ENCODE measurements at regions not wholly inside any gene's neighbourhood (a gene's known extent, or its start where the extent isn't known, plus 50 kb on each side); places are given as distances from the start of the nearest gene placed in this dataset.

- H3K36me3 Mint-ChIP-seq (ENCODE audit: low read depth): no peaks in the 10 kb centered on the region
- CTCF ChIA-PET: interaction anchor here (1.1 to 1.8 kb wide), 3 partner anchors 9 to 368 kb away, joined by 3 to 10 read pairs (median 3); a partner anchor contains a TSS
These were observed 186.3 kb downstream of the HAUS1 start for GRCh38 chr18:46290440-46291020.

DNA sequence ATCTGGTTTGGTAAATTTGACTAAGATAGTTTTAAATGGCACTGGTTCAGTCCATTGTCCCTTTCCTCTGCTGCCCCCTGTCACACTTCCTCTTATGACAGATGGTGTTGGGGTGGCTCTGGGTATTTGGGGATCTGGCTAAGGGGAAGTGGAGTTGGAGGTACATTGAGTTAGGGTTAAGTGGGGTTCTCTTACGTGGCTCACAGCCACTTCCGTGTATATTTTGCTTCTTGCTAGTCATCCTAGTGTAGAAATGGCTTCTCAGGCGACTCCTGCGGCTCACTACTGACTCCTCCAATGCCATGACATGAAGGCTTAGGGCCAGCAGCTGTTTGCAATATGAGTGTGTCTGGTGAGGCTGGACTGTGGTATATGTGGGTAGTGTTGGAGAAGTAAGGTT, 187.0 kb downstream of the HAUS1 start:
- CTCF ChIA-PET: interaction anchor here (1.5 to 1.8 kb wide), 2 partner anchors 9 to 118 kb away, joined by 4 to 10 read pairs; a partner anchor contains a TSS

More at GRCh38 chr18:46290440-46291020, 186.3 kb downstream of the HAUS1 start:
- H3K9me3 Mint-ChIP-seq: no peaks in the 10 kb centered on the region
- POLR2A ChIA-PET: interaction anchor here (1.0 kb wide), 1 partner anchor 117 kb away, joined by 3 read pairs; a partner anchor contains a TSS
- H3K4me3 Mint-ChIP-seq: no peak overlapping the region
- H3K4me1 Mint-ChIP-seq: no peaks in the 10 kb centered on the region
- DNase-seq: no peak
- no peak overlapping the region for H3K27ac Mint-ChIP-seq
- H3K27me3 Mint-ChIP-seq: no peaks in the 10 kb centered on the region

DNA sequence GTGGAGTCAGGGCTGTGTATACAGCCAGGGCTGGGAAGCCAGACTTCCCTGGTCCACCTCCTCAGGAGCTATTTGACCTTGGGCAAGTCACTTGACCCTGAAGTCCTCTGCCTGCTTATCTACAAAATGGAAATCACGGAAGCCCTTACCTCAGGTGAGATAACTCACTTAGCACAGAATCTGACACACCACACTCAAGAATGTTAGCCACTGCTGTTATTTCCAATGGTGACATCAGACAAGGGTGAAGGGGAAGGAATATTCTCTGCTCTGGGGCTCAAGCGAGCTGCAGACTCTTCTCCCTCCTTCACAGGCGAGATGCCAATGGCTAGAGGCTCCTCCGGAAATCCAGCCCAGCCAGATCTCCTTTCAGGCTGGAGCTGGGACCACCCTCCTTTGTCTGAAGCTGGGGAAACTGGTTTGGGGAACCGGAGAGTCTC, 189.6 kb downstream of the HAUS1 start:
- no peaks in the 10 kb centered on the region for H3K36me3 Mint-ChIP-seq (ENCODE audit: low read depth)
- H3K27me3 Mint-ChIP-seq: no peaks in the 10 kb centered on the region
- H3K4me3 Mint-ChIP-seq: no peak overlapping the region
- ChIA-PET POLR2A (no interaction called here), CTCF (no interaction called here)
- DNase-seq: no peak
- H3K9me3 Mint-ChIP-seq: no peaks in the 10 kb centered on the region
- H3K27ac Mint-ChIP-seq: no peak overlapping the region
- H3K4me1 Mint-ChIP-seq: peaks cover 12% of the 10 kb centered on the region

More for the DNA sequence above, 187.0 kb downstream of the HAUS1 start:
- Mint-ChIP-seq H3K36me3 (ENCODE audit: low read depth) (no peaks in the 10 kb centered on the region), H3K4me3 (no peak overlapping the region), H3K9me3 (no peaks in the 10 kb centered on the region), H3K27me3 (no peaks in the 10 kb centered on the region), H3K27ac (no peak overlapping the region), H3K4me1 (no peaks in the 10 kb centered on the region)
- no peak for DNase-seq
- POLR2A ChIA-PET: interaction anchor here (1.0 kb wide), 1 partner anchor 118 kb away, joined by 3 read pairs; a partner anchor contains a TSS

DNA sequence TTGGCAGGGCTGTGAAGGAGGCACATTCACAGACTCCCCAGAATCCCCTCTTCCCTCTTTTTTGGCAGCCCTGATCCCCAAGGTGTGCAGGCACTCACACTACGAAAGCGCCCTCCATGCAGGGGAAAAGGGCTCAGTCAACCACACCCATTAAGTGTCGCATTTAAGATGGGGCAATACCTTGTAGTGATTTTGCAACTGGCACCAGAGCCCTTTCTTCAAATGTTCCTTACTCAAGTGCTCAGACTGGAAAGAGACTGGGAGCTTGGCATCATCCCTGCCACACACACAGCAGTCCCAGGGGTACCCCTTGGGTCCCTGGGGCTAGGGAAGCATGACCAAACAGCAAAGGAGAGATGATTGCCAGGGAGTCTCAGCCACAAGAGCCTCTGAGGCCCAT, 190.1 kb downstream of the HAUS1 start:
- Mint-ChIP-seq H3K9me3 (no peaks in the 10 kb centered on the region), H3K4me3 (no peak overlapping the region), H3K36me3 (ENCODE audit: low read depth) (no peaks in the 10 kb centered on the region), H3K27me3 (no peaks in the 10 kb centered on the region), H3K27ac (no peak overlapping the region), H3K4me1 (peaks cover 12% of the 10 kb centered on the region)
- DNase-seq: no peak
- ChIA-PET CTCF (no interaction called here), POLR2A (no interaction called here)

GRCh38 chr18:46294751-46295150, 190.6 kb downstream of the HAUS1 start:
- CTCF ChIA-PET: no interaction called here
- no peak overlapping the region for H3K27ac Mint-ChIP-seq
- no peak for DNase-seq
- no peaks in the 10 kb centered on the region for H3K36me3 Mint-ChIP-seq (ENCODE audit: low read depth)
- H3K27me3 Mint-ChIP-seq: no peaks in the 10 kb centered on the region
- H3K4me1 Mint-ChIP-seq: peaks cover 12% of the 10 kb centered on the region
- POLR2A ChIA-PET: no interaction called here
- no peak overlapping the region for H3K4me3 Mint-ChIP-seq
- no peaks in the 10 kb centered on the region for H3K9me3 Mint-ChIP-seq

GRCh38 chr18:46295416-46295815, 191.2 kb downstream of the HAUS1 start:
- CTCF ChIA-PET: no interaction called here
- Mint-ChIP-seq H3K27ac (no peak overlapping the region), H3K4me3 (no peak overlapping the region)

DNA sequence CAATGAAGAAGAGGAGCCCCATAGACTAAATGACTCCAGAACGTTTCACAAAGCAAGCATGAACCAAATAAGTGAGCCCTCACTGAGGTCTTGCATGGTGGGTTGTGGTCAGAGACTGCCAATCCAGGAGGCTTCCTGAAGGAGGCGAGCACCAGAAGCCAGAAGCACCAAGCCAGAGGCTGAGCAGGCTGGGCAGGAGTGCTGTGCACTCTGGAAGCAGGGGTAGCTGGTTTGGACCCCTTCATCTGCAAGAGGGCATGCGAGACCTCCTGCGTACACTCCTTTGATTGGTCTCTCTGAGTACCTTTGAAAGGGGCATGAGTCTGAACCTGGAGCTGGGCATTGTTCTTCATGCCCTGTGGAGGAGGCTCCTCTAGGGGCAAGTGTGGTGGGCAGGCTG, 192.5 kb downstream of the HAUS1 start:
- CTCF ChIA-PET: interaction anchor here (0.7 to 1.5 kb wide), 2 partner anchors 16 to 155 kb away, joined by 3 to 5 read pairs; no protein-coding TSS in a partner anchor
- H3K27ac Mint-ChIP-seq: no peak overlapping the region
- peaks cover 12% of the 10 kb centered on the region for H3K4me1 Mint-ChIP-seq

More at GRCh38 chr18:46295416-46295815, 191.2 kb downstream of the HAUS1 start:
- POLR2A ChIA-PET: no interaction called here
- Mint-ChIP-seq H3K4me1 (peaks cover 12% of the 10 kb centered on the region), H3K36me3 (ENCODE audit: low read depth) (no peaks in the 10 kb centered on the region), H3K9me3 (no peaks in the 10 kb centered on the region), H3K27me3 (no peaks in the 10 kb centered on the region)
- no peak for DNase-seq

GRCh38 chr18:46297124-46297523, 192.9 kb downstream of the HAUS1 start:
- Mint-ChIP-seq H3K4me1 (peaks cover 12% of the 10 kb centered on the region), H3K9me3 (no peaks in the 10 kb centered on the region), H3K36me3 (ENCODE audit: low read depth) (no peaks in the 10 kb centered on the region), H3K4me3 (no peak overlapping the region), H3K27me3 (peaks cover 6% of the 10 kb centered on the region), H3K27ac (no peak overlapping the region)
- no peak for DNase-seq
- ChIA-PET POLR2A (no interaction called here), CTCF (interaction anchor here (1.5 kb wide), 1 partner anchor 16 kb away, joined by 5 read pairs; no protein-coding TSS in a partner anchor)

More for the DNA sequence above, 192.5 kb downstream of the HAUS1 start:
- no peaks in the 10 kb centered on the region for H3K36me3 Mint-ChIP-seq (ENCODE audit: low read depth)
- H3K9me3 Mint-ChIP-seq: no peaks in the 10 kb centered on the region
- no peak for DNase-seq
- H3K27me3 Mint-ChIP-seq: peaks cover 6% of the 10 kb centered on the region
- no peak overlapping the region for H3K4me3 Mint-ChIP-seq
- POLR2A ChIA-PET: no interaction called here

DNA sequence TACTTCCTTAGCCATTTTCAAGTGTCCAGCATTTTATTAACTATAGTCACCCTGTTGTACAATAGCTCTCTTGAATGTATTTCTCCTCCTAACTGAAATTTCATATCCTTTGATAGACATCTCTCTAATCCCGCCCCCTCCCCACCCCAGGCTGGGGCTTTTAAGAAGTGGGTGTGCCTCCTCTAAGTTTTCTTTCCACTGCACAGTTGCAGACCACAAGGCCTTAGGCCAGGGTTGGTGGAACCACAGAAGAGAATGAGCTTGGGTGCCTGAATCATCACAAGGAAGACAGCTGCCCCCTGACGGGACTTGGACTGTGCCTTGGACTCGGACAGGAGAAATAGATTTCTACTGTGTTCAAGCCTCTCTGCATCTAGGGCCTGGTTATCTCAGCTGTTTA, 193.4 kb downstream of the HAUS1 start:
- Mint-ChIP-seq H3K4me1 (peaks cover 12% of the 10 kb centered on the region), H3K27ac (no peak overlapping the region), H3K4me3 (no peak overlapping the region), H3K36me3 (ENCODE audit: low read depth) (no peaks in the 10 kb centered on the region), H3K27me3 (peaks cover 9% of the 10 kb centered on the region), H3K9me3 (no peaks in the 10 kb centered on the region)
- CTCF ChIA-PET: interaction anchor here (0.8 to 1.5 kb wide), 2 partner anchors 17 to 124 kb away, joined by 3 to 5 read pairs; a partner anchor contains a TSS
- peak; percentile 27 for DNase-seq
- POLR2A ChIA-PET: no interaction called here

DNA sequence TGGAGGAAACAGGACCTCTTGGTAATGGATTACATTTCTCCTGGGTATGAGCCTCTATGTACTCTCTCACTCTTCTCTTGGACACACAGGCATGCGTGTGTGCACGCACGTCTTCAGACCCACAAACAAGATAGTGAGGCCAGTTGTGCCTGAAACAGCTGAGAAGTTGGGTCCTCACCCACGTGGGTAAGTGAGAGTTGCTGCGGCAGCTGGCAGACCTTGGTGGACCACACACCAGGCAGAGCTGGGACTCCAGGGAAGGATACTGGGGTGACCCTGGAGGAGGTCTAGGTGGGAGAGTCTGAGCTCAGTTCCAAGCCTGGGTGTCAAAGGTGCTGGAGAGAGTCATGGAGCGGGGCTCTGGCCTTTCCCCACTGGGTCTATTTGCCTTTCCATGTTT, 194.3 kb downstream of the HAUS1 start:
- Mint-ChIP-seq H3K9me3 (no peaks in the 10 kb centered on the region), H3K4me1 (peaks cover 12% of the 10 kb centered on the region), H3K36me3 (ENCODE audit: low read depth) (no peaks in the 10 kb centered on the region), H3K27me3 (peaks cover 12% of the 10 kb centered on the region), H3K4me3 (no peak overlapping the region), H3K27ac (no peak overlapping the region)
- POLR2A ChIA-PET: no interaction called here
- no peak for DNase-seq
- CTCF ChIA-PET: interaction anchor here (0.5 to 1.1 kb wide), 3 partner anchors 122 to 125 kb away, joined by 3 read pairs; a partner anchor contains a TSS

GRCh38 chr18:46299465-46300008, 195.4 kb downstream of the HAUS1 start:
- Mint-ChIP-seq H3K27me3 (peaks cover 12% of the 10 kb centered on the region), H3K27ac (no peak overlapping the region), H3K4me1 (peaks cover 12% of the 10 kb centered on the region), H3K9me3 (no peaks in the 10 kb centered on the region), H3K36me3 (ENCODE audit: low read depth) (no peaks in the 10 kb centered on the region), H3K4me3 (no peak overlapping the region)
- ChIA-PET CTCF (interaction anchor here (1.1 kb wide), 1 partner anchor 126 kb away, joined by 3 read pairs; a partner anchor contains a TSS), POLR2A (no interaction called here)
- no peak for DNase-seq

GRCh38 chr18:46301081-46301480, 196.9 kb downstream of the HAUS1 start:
- no peak for DNase-seq
- Mint-ChIP-seq H3K9me3 (no peaks in the 10 kb centered on the region), H3K27ac (no peak overlapping the region), H3K4me3 (no peak overlapping the region), H3K4me1 (peaks cover 12% of the 10 kb centered on the region), H3K36me3 (ENCODE audit: low read depth) (no peaks in the 10 kb centered on the region), H3K27me3 (peaks cover 14% of the 10 kb centered on the region)
- CTCF ChIA-PET: no interaction called here
- POLR2A ChIA-PET: no interaction called here

- Mint-ChIP-seq H3K4me3 (no peak overlapping the region), H3K9me3 (no peaks in the 10 kb centered on the region), H3K36me3 (ENCODE audit: low read depth) (peaks cover 3% of the 10 kb centered on the region), H3K4me1 (peaks cover 10% of the 10 kb centered on the region), H3K27ac (no peak overlapping the region), H3K27me3 (peaks cover 18% of the 10 kb centered on the region)
- no peak for DNase-seq
- CTCF ChIA-PET: no interaction called here
- POLR2A ChIA-PET: no interaction called here
These were observed 197.4 kb downstream of the HAUS1 start for GRCh38 chr18:46301571-46301970.
